Suprapubic skin (tissue), 4 donors: ENCODE measurements at regions not wholly inside any gene's neighbourhood (a gene's known extent, or its start where the extent isn't known, plus 50 kb on each side); places are given as distances from the start of the nearest gene placed in this dataset.

Source experiments
- DNase-seq, 2 donors: peaks; one replicate each; pipeline ENCODE4 v3.0.0-alpha.2; 2019; ENCODE audit warnings: low spot score in 2 of 2
- H3K27ac ChIP-seq: fragments of 200-600 bp; sonication (generic); one replicate; pipeline ENCODE4 v1.5.1; 2019
- H3K27me3 ChIP-seq: fragments of 200-600 bp; sonication (generic); one replicate; pipeline ENCODE4 v1.5.1; 2019
- H3K36me3 ChIP-seq: fragments of 200-600 bp; sonication (generic); one replicate; pipeline ENCODE4 v1.5.1; 2019
- H3K4me1 ChIP-seq: fragments of 200-600 bp; sonication (generic); one replicate; pipeline ENCODE4 v1.5.1; 2019
- H3K4me3 ChIP-seq: fragments of 200-600 bp; sonication (generic); one replicate; pipeline ENCODE4 v1.5.1; 2019; ENCODE audit warnings: mild to moderate bottlenecking
- H3K9me3 ChIP-seq: fragments of 200-600 bp; sonication (generic); one replicate; pipeline ENCODE4 v1.5.1; 2019
- CTCF ChIP-seq, 2 donors: fragments of 200-600 bp in 1 of 2; fragments of 450-650 bp in 1 of 2; sonication (generic) in 1 of 2; IDR thresholded peaks; one replicate each; pipeline ENCODE4 v1.5.1; 2016 to 2019; ENCODE audit warnings: antibody characterized with exemption in 2 of 2, mild to moderate bottlenecking in 1 of 2, moderate library complexity in 1 of 2
- EP300 ChIP-seq: sonication (generic); formaldehyde crosslinking; IDR thresholded peaks from one replicate; pipeline ENCODE4 v1.6.1; 2017; ENCODE audit warnings: antibody characterized with exemption
- POLR2A ChIP-seq, 2 donors: fragments of 450-650 bp; IDR thresholded peaks; one replicate each; pipeline ENCODE4 v1.6.1; 2017; ENCODE audit warnings: antibody characterized with exemption in 2 of 2, mild to moderate bottlenecking in 2 of 2, moderate library complexity in 2 of 2
- POLR2AphosphoS5 ChIP-seq, 3 donors: sonication (generic); formaldehyde crosslinking; IDR thresholded peaks; one replicate each; pipeline ENCODE4 v1.6.1; 2017; ENCODE audit warnings: antibody characterized with exemption in 3 of 3
- WGBS: methylation state at CpG from one replicate; pipeline ENCODE4 v1.1.5; 2018; 5-methylcytosine and 5-hydroxymethylcytosine counted together

- no peaks in the 10 kb centered on the region for H3K4me1 ChIP-seq
- H3K9me3 ChIP-seq, result no peaks in the 10 kb centered on the region
- no peak overlapping the region for H3K4me3 ChIP-seq
- H3K27me3 ChIP-seq, result no peaks in the 10 kb centered on the region
- WGBS, result 56% methylated on average over 13 of the region's 13 CpGs
- no peaks in the 10 kb centered on the region for H3K36me3 ChIP-seq
- no peak for DNase-seq
- no peak for TF ChIP-seq POLR2AphosphoS5 (IDR thresholded peaks at IDR 0.05)
- no peak for TF ChIP-seq POLR2A (IDR thresholded peaks at IDR 0.05)
- no peak for TF ChIP-seq CTCF (IDR thresholded peaks at IDR 0.05)
- TF ChIP-seq EP300, result no peak
- H3K27ac ChIP-seq, result no peak overlapping the region
These were observed 92.5 kb downstream of the ZIC5 start for GRCh38 chr13:99878921-99879610.

GRCh38 chr13:99876651-99877050 lies 94.9 kb downstream of the ZIC5 start:
- TF ChIP-seq POLR2A (IDR thresholded peaks at IDR 0.05), result no peak
- no peak for TF ChIP-seq POLR2AphosphoS5 (IDR thresholded peaks at IDR 0.05)
- 80% methylated on average over 5 of the region's 5 CpGs for WGBS

GRCh38 chr13:99875391-99875790 lies 96.2 kb downstream of the ZIC5 start:
- Histone ChIP-seq H3K4me3 (no peak overlapping the region), H3K27ac (no peak overlapping the region), H3K36me3 (no peaks in the 10 kb centered on the region), H3K4me1 (no peaks in the 10 kb centered on the region), H3K9me3 (no peaks in the 10 kb centered on the region), H3K27me3 (no peaks in the 10 kb centered on the region)
- 84% methylated on average over 6 of the region's 6 CpGs for WGBS
- DNase-seq, result no peak
- TF ChIP-seq CTCF (IDR thresholded peaks at IDR 0.05) (no peak), POLR2AphosphoS5 (IDR thresholded peaks at IDR 0.05) (no peak), POLR2A (IDR thresholded peaks at IDR 0.05) (no peak), EP300 (no peak)

More at GRCh38 chr13:99876651-99877050, 94.9 kb downstream of the ZIC5 start:
- Histone ChIP-seq H3K36me3 (no peaks in the 10 kb centered on the region), H3K27me3 (no peaks in the 10 kb centered on the region), H3K4me1 (no peaks in the 10 kb centered on the region), H3K9me3 (no peaks in the 10 kb centered on the region), H3K4me3 (no peak overlapping the region), H3K27ac (no peak overlapping the region)
- no peak for DNase-seq

- WGBS, result 66% methylated on average over 3 of the region's 3 CpGs
- DNase-seq, result no peak
- TF ChIP-seq POLR2AphosphoS5 (IDR thresholded peaks at IDR 0.05) (no peak), EP300 (no peak), CTCF (IDR thresholded peaks at IDR 0.05) (no peak), POLR2A (IDR thresholded peaks at IDR 0.05) (no peak)
These were observed 97.6 kb downstream of the ZIC5 start for GRCh38 chr13:99873832-99874430.

GRCh38 chr13:99873141-99873540 lies 98.4 kb downstream of the ZIC5 start:
- Histone ChIP-seq H3K9me3 (no peaks in the 10 kb centered on the region), H3K36me3 (no peaks in the 10 kb centered on the region), H3K4me3 (no peak overlapping the region), H3K27me3 (no peaks in the 10 kb centered on the region), H3K27ac (no peak overlapping the region), H3K4me1 (no peaks in the 10 kb centered on the region)
- no peak for DNase-seq
- 93% methylated on average over 2 of the region's 2 CpGs for WGBS
- no peak for TF ChIP-seq CTCF (IDR thresholded peaks at IDR 0.05)
- no peak for TF ChIP-seq POLR2A (IDR thresholded peaks at IDR 0.05)
- TF ChIP-seq POLR2AphosphoS5 (IDR thresholded peaks at IDR 0.05), result no peak
- TF ChIP-seq EP300, result no peak

More at GRCh38 chr13:99873832-99874430, 97.6 kb downstream of the ZIC5 start:
- Histone ChIP-seq H3K4me3 (no peak overlapping the region), H3K36me3 (no peaks in the 10 kb centered on the region), H3K27me3 (no peaks in the 10 kb centered on the region), H3K4me1 (no peaks in the 10 kb centered on the region), H3K27ac (no peak overlapping the region), H3K9me3 (no peaks in the 10 kb centered on the region)
